ENCODE measurements at regions not wholly inside any gene's neighbourhood (a gene's known extent, or its start where the extent isn't known, plus 50 kb on each side); places are given as distances from the start of the nearest gene placed in this dataset.

DNA sequence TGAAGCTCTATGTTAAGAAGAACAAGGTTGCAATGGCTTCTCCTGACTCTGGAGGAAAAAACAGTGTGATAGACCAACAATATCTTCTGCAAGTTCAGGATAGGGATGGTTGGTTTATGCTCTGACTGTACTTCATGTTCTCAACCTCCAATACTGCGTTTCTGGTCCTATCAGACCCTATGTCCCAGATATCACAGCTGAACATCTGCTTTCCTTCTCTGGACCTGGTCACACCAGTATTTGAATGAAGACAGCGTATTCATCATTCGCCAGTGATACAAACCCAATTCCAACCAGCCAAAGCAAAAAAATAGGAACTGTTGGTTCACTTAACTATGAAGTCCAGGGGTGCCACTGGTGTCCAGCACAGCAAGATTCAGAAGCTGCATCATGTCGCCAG is 124.5 kb upstream of the KLF3 start:
- TF ChIP-seq, protein P1, sequence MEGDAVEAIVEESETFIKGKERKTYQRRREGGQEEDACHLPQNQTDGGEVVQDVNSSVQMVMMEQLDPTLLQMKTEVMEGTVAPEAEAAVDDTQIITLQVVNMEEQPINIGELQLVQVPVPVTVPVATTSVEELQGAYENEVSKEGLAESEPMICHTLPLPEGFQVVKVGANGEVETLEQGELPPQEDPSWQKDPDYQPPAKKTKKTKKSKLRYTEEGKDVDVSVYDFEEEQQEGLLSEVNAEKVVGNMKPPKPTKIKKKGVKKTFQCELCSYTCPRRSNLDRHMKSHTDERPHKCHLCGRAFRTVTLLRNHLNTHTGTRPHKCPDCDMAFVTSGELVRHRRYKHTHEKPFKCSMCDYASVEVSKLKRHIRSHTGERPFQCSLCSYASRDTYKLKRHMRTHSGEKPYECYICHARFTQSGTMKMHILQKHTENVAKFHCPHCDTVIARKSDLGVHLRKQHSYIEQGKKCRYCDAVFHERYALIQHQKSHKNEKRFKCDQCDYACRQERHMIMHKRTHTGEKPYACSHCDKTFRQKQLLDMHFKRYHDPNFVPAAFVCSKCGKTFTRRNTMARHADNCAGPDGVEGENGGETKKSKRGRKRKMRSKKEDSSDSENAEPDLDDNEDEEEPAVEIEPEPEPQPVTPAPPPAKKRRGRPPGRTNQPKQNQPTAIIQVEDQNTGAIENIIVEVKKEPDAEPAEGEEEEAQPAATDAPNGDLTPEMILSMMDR (IDR thresholded peaks at IDR 0.05): no peak
- Histone ChIP-seq H3K4me3 (no peak overlapping the region), H3K27ac (no peak overlapping the region)
- DNase-seq (ENCODE audit: low spot score): no peak

DNA sequence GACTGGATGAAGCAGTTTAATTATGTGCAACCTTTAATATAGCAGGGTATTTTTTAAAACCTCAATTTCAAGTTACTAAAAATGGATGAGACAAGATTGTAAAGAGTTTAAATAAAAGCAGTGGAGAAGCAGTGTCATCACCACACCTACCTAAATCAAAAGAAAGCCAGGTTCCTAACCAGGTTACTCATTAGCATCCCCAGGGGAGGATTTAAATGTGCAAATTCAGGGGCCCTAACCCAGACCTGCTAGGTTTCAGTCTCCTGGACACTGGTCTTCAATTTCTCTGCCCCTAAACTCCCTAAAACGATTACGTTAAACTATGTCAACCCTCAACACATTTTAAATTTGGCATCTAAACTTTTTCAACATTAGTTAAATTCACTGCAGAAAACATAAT is 116.9 kb upstream of the KLF3 start:
- no peak for DNase-seq (ENCODE audit: low spot score)
- TF ChIP-seq, protein P1 (IDR thresholded peaks at IDR 0.05): no peak
- no peak overlapping the region for H3K27ac ChIP-seq
- H3K4me3 ChIP-seq: no peak overlapping the region

DNA sequence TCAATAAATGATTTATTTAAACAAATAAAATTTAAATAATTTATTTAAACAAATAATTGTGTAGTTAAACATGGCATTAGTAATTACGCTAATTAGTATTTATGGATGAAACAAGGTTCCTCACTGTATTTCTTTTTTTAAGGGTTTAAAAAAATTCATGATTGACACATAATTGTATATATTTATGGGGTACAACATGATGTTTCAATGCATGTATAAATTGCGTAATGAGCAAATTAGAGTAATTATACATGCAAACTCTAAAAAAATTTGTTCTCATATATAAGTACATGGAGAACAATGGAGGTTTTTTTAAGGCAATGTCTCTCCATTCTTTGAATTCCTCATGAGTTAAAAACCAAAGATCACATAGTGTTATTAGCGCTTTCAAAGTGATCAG is 115.7 kb upstream of the KLF3 start:
- Histone ChIP-seq H3K4me3 (no peak overlapping the region), H3K27ac (no peak overlapping the region)
- TF ChIP-seq, protein P1 (IDR thresholded peaks at IDR 0.05): no peak
- DNase-seq (ENCODE audit: low spot score): no peak

DNA sequence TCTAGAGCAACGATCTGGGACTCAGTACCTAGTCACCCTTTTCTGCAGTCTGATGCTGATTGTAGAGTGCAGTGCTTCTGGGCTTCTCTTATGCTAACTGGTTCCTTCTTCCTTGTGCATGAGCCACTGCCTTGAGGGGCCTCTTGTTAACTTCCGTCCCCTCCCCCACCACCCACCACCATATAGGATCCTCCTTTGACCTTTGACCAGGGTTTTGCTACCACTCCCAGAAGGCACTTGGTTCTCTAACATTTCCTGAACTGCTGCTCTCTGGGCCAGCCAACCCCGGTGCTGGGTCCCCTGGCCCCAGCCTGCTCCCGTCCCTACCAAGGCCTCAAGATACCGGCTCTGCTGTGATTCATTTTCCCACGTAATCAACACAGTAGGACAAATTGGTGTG is 104.6 kb upstream of the KLF3 start:
- Histone ChIP-seq H3K27ac (no peak overlapping the region), H3K4me3 (no peak overlapping the region)
- DNase-seq (ENCODE audit: low spot score): no peak
- TF ChIP-seq, protein P1 (IDR thresholded peaks at IDR 0.05): no peak

DNA sequence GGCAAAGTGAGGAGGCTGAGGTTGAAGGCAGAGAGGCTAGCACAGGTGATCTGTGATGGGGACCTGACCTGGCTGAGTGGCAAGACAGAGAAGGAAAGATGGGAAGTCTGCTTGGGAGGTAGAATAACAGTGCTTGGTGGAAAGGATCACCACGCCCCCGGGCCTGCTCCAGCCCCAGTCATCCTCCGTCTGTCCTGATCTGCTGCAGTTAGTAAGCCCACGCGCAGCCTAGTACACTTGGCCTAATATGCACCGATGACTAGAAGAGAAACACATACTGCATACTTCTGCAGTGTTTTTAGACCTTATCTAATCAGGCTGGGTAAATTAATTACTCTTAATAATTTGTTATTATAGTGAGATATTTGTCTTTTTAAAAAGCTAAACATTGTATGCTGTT is 103.7 kb upstream of the KLF3 start:
- H3K27ac ChIP-seq: no peak overlapping the region
- no peak overlapping the region for H3K4me3 ChIP-seq
- TF ChIP-seq, protein P1 (IDR thresholded peaks at IDR 0.05): no peak
- no peak for DNase-seq (ENCODE audit: low spot score)

DNA sequence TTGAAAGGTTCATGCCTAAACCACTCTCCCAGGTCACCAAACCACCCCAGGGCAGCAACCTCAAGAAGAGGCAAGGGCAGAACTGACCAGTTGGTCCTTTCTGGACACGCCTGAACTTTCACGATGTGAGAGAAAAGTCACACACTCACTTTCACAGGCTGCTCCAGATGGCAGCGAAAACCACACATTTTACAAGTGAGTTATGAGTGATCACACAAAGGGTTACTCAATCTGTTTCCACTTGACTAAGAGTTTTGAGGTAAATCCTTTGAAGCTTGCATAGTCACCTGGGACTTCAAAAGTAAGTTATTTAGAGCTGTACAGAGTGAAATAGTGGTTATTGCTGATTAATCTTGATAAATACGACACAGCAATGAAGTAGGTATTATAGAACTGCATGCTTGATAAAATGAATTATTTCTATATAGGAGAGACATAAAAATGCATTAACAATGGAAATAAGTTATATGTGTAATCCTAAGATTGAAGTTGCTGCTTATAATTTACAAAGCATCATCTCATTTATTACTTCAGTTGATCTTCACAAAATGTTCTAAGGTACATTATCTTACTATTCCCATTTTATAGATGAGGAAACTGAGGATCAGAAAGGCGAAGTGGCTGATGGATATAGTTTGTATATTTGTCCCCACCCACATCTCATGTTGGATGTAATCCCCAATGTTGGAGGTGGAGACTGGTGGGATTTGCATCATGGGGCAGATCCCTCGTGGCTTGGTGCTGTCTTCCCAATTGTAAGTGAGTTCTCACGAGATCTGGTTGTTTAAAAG is 103.0 kb upstream of the KLF3 start:
- Histone ChIP-seq H3K27ac (no peak overlapping the region), H3K4me3 (no peak overlapping the region)
- TF ChIP-seq, protein P1 (IDR thresholded peaks at IDR 0.05): no peak
- no peak for DNase-seq (ENCODE audit: low spot score)

- TF ChIP-seq, protein P1 (IDR thresholded peaks at IDR 0.05): no peak
- Histone ChIP-seq H3K4me3 (no peak overlapping the region), H3K27ac (peak overlapping the region in 1 of 2 donors; percentile 31)
- no peak for DNase-seq (ENCODE audit: low spot score)
Measured at GRCh38 chr4:38562751-38563198, 101.2 kb upstream of the KLF3 start.

Data from coronary artery (tissue), 2 donors.